B cell (primary cell): ENCODE measurements at regions not wholly inside any gene's neighbourhood (a gene's known extent, or its start where the extent isn't known, plus 50 kb on each side); places are given as distances from the start of the nearest gene placed in this dataset.

Experiments
- CTCF ChIP-seq: fragments of 200-600 bp; IDR thresholded peaks from one replicate; pipeline ENCODE4 v1.8.0; 2022; ENCODE audit warnings: antibody characterized with exemption, mild to moderate bottlenecking
- EZH2 ChIP-seq: IDR thresholded peaks from 2 replicates; pipeline ENCODE4 v1.6.1; 2012; ENCODE audit warnings: borderline replicate concordance, low read depth, mild to moderate bottlenecking, moderate library complexity, low read length; ENCODE audit not compliant: insufficient read depth, poor library complexity, severe bottlenecking

GRCh38 chr7:153541903-153542302 is 510.3 kb upstream of the DPP6 start:
- no peak for TF ChIP-seq CTCF
- TF ChIP-seq EZH2, result no peak
